ENCODE measurements at regions not wholly inside any gene's neighbourhood (a gene's known extent, or its start where the extent isn't known, plus 50 kb on each side); places are given as distances from the start of the nearest gene placed in this dataset.
"Not testable (repeated sequence)": the region's sequence is repeated elsewhere in the genome, so short reads cannot be mapped to it uniquely, and the experiment has no call there.

- POLR2A ChIA-PET; H3K9me3 Mint-ChIP-seq; H3K27ac Mint-ChIP-seq; H3K4me1 Mint-ChIP-seq; H3K4me3 Mint-ChIP-seq; DNase-seq; H3K27me3 Mint-ChIP-seq; H3K36me3 Mint-ChIP-seq (ENCODE audit: low read depth); CTCF ChIA-PET: not testable (repeated sequence)
Observed at GRCh38 chr16:32880009-32880408, 204.0 kb upstream of the TP53TG3 start.

GRCh38 chr16:32876718-32877117, 200.8 kb upstream of the TP53TG3 start:
- H3K27ac Mint-ChIP-seq; POLR2A ChIA-PET; H3K9me3 Mint-ChIP-seq; H3K4me3 Mint-ChIP-seq; H3K4me1 Mint-ChIP-seq; H3K27me3 Mint-ChIP-seq; CTCF ChIA-PET; H3K36me3 Mint-ChIP-seq (ENCODE audit: low read depth); DNase-seq: not testable (repeated sequence)

- H3K36me3 Mint-ChIP-seq (ENCODE audit: low read depth); CTCF ChIA-PET; POLR2A ChIA-PET; H3K4me1 Mint-ChIP-seq; H3K27ac Mint-ChIP-seq; DNase-seq; H3K9me3 Mint-ChIP-seq; H3K27me3 Mint-ChIP-seq; H3K4me3 Mint-ChIP-seq: not testable (repeated sequence)
Observed at GRCh38 chr16:32873783-32874182, 197.8 kb upstream of the TP53TG3 start.

GRCh38 chr16:32873120-32873519, 197.2 kb upstream of the TP53TG3 start:
- H3K9me3 Mint-ChIP-seq; DNase-seq; CTCF ChIA-PET; H3K36me3 Mint-ChIP-seq (ENCODE audit: low read depth); H3K27me3 Mint-ChIP-seq; H3K4me3 Mint-ChIP-seq; POLR2A ChIA-PET; H3K27ac Mint-ChIP-seq; H3K4me1 Mint-ChIP-seq: not testable (repeated sequence)

GRCh38 chr16:32870628-32871027, 194.7 kb upstream of the TP53TG3 start:
- H3K4me1 Mint-ChIP-seq; POLR2A ChIA-PET; DNase-seq; H3K36me3 Mint-ChIP-seq (ENCODE audit: low read depth); H3K4me3 Mint-ChIP-seq; CTCF ChIA-PET; H3K27me3 Mint-ChIP-seq; H3K9me3 Mint-ChIP-seq; H3K27ac Mint-ChIP-seq: not testable (repeated sequence)

GRCh38 chr16:32868334-32868733, 192.4 kb upstream of the TP53TG3 start:
- DNase-seq; H3K9me3 Mint-ChIP-seq; H3K4me1 Mint-ChIP-seq; H3K27ac Mint-ChIP-seq; CTCF ChIA-PET; H3K4me3 Mint-ChIP-seq; H3K27me3 Mint-ChIP-seq; H3K36me3 Mint-ChIP-seq (ENCODE audit: low read depth); POLR2A ChIA-PET: not testable (repeated sequence)

GRCh38 chr16:32865284-32865683, 189.3 kb upstream of the TP53TG3 start:
- H3K27ac Mint-ChIP-seq; H3K36me3 Mint-ChIP-seq (ENCODE audit: low read depth); H3K27me3 Mint-ChIP-seq; DNase-seq; H3K4me3 Mint-ChIP-seq; POLR2A ChIA-PET; H3K4me1 Mint-ChIP-seq; H3K9me3 Mint-ChIP-seq; CTCF ChIA-PET: not testable (repeated sequence)

- H3K36me3 Mint-ChIP-seq (ENCODE audit: low read depth); CTCF ChIA-PET; H3K27ac Mint-ChIP-seq; DNase-seq; H3K4me3 Mint-ChIP-seq; H3K27me3 Mint-ChIP-seq; POLR2A ChIA-PET; H3K4me1 Mint-ChIP-seq; H3K9me3 Mint-ChIP-seq: not testable (repeated sequence)
Observed at GRCh38 chr16:32861476-32862201, 185.7 kb upstream of the TP53TG3 start.

- H3K9me3 Mint-ChIP-seq; DNase-seq; CTCF ChIA-PET; H3K36me3 Mint-ChIP-seq (ENCODE audit: low read depth); H3K4me3 Mint-ChIP-seq; H3K27ac Mint-ChIP-seq; POLR2A ChIA-PET; H3K4me1 Mint-ChIP-seq; H3K27me3 Mint-ChIP-seq: not testable (repeated sequence)
Observed at GRCh38 chr16:32847379-32847778, 171.4 kb upstream of the TP53TG3 start.

GRCh38 chr16:32845572-32845971, 169.6 kb upstream of the TP53TG3 start:
- POLR2A ChIA-PET; DNase-seq; H3K4me1 Mint-ChIP-seq; H3K4me3 Mint-ChIP-seq; H3K9me3 Mint-ChIP-seq; H3K36me3 Mint-ChIP-seq (ENCODE audit: low read depth); CTCF ChIA-PET; H3K27ac Mint-ChIP-seq; H3K27me3 Mint-ChIP-seq: not testable (repeated sequence)

- H3K9me3 Mint-ChIP-seq; DNase-seq; H3K36me3 Mint-ChIP-seq (ENCODE audit: low read depth); H3K27me3 Mint-ChIP-seq; CTCF ChIA-PET; POLR2A ChIA-PET; H3K27ac Mint-ChIP-seq; H3K4me3 Mint-ChIP-seq; H3K4me1 Mint-ChIP-seq: not testable (repeated sequence)
Observed at GRCh38 chr16:32842844-32843243, 166.9 kb upstream of the TP53TG3 start.

GRCh38 chr16:32807280-32807679, 131.3 kb upstream of the TP53TG3 start:
- POLR2A ChIA-PET, H3K27me3 Mint-ChIP-seq: not testable (repeated sequence)

GRCh38 chr16:32805639-32806038, 129.7 kb upstream of the TP53TG3 start:
- H3K36me3 Mint-ChIP-seq (ENCODE audit: low read depth); H3K4me3 Mint-ChIP-seq; H3K27ac Mint-ChIP-seq; DNase-seq; H3K4me1 Mint-ChIP-seq; POLR2A ChIA-PET; CTCF ChIA-PET; H3K9me3 Mint-ChIP-seq; H3K27me3 Mint-ChIP-seq: not testable (repeated sequence)

More at GRCh38 chr16:32807280-32807679, 131.3 kb upstream of the TP53TG3 start:
- H3K4me1 Mint-ChIP-seq; H3K4me3 Mint-ChIP-seq; DNase-seq; CTCF ChIA-PET; H3K9me3 Mint-ChIP-seq; H3K36me3 Mint-ChIP-seq (ENCODE audit: low read depth); H3K27ac Mint-ChIP-seq: not testable (repeated sequence)

All from activated CD4-positive, alpha-beta T cell treated with anti-CD3 and anti-CD28 coated beads, Interleukin-2, amount 10 ng/mL, durations not matched to agents 7 days and 5 days (primary cell).